PC-9 (cell line): ENCODE measurements at regions not wholly inside any gene's neighbourhood (a gene's known extent, or its start where the extent isn't known, plus 50 kb on each side); places are given as distances from the start of the nearest gene placed in this dataset.

ENCODE experiments used
- CTCF ChIP-seq: fragments of 200-600 bp; sonication (generic); conservative IDR thresholded peaks from 2 replicates; pipeline ENCODE4 v1.6.1; 2017; ENCODE audit warnings: mixed run types, antibody characterized with exemption, mild to moderate bottlenecking, moderate library complexity
- EZH2 ChIP-seq: fragments of 200-600 bp; sonication (generic); IDR thresholded peaks from 2 replicates; pipeline ENCODE4 v1.8.0; 2017; ENCODE audit warnings: antibody characterized with exemption, low read depth

GRCh38 chr6:170081556-170081955 lies 209.3 kb downstream of the DLL1 start:
- no peak for TF ChIP-seq CTCF
- TF ChIP-seq EZH2, result no peak
